ENCODE measurements at regions not wholly inside any gene's neighbourhood (a gene's known extent, or its start where the extent isn't known, plus 50 kb on each side); places are given as distances from the start of the nearest gene placed in this dataset.
"Not testable (repeated sequence)": the region's sequence is repeated elsewhere in the genome, so short reads cannot be mapped to it uniquely, and the experiment has no call there.

DNA sequence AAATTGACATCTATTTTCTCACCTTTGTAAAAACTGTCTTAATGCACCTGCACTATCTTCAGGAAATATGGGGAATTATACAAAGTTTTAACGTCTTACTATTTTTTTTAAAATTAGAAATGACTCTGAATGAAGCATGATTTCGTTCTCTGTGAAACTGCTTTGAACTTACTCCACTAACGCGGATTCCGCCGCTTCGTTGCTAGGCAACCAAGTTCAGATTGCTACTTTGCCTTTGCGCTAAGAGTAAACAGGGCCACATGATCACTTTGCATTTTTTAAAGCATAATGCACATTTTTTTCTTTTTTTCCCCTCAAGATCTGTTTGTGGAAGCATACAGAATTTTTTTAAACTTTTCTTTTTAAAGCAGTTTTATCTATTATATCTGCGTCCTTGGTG, 690.5 kb downstream of the BRINP3 start:
- no peaks in the 10 kb centered on the region for H3K79me2 ChIP-seq (ENCODE audit: low read length)
- H3K36me3 ChIP-seq (replicated peaks; ENCODE audit: low read depth, low read length), result no peaks in the 10 kb centered on the region
- H2AFZ ChIP-seq (ENCODE audit: low read depth, low read length), result no peak overlapping the region
- H3K4me2 ChIP-seq (ENCODE audit: low read length), result no peak overlapping the region
- no peak overlapping the region for H3K4me3 ChIP-seq (ENCODE audit: low read length)
- H3K9ac ChIP-seq (ENCODE audit: low read length), result no peak overlapping the region
- no peaks in the 10 kb centered on the region for H3K9me3 ChIP-seq (ENCODE audit: insufficient read depth, low read length)
- H3K27me3 ChIP-seq (ENCODE audit: low read depth, low read length), result no peaks in the 10 kb centered on the region
- TF ChIP-seq EZH2phosphoT487 (IDR thresholded peaks at IDR 0.05; ENCODE audit: low read depth), result no peak
- TF ChIP-seq, protein P1, sequence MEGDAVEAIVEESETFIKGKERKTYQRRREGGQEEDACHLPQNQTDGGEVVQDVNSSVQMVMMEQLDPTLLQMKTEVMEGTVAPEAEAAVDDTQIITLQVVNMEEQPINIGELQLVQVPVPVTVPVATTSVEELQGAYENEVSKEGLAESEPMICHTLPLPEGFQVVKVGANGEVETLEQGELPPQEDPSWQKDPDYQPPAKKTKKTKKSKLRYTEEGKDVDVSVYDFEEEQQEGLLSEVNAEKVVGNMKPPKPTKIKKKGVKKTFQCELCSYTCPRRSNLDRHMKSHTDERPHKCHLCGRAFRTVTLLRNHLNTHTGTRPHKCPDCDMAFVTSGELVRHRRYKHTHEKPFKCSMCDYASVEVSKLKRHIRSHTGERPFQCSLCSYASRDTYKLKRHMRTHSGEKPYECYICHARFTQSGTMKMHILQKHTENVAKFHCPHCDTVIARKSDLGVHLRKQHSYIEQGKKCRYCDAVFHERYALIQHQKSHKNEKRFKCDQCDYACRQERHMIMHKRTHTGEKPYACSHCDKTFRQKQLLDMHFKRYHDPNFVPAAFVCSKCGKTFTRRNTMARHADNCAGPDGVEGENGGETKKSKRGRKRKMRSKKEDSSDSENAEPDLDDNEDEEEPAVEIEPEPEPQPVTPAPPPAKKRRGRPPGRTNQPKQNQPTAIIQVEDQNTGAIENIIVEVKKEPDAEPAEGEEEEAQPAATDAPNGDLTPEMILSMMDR (IDR thresholded peaks at IDR 0.05; ENCODE audit: low read depth, low read length), result no peak
- H4K20me1 ChIP-seq (ENCODE audit: insufficient read depth, low read length), result no peaks in the 10 kb centered on the region
- no peaks in the 10 kb centered on the region for H3K4me1 ChIP-seq (ENCODE audit: low read length)
- no peak overlapping the region for H3K27ac ChIP-seq (ENCODE audit: low read length)

DNA sequence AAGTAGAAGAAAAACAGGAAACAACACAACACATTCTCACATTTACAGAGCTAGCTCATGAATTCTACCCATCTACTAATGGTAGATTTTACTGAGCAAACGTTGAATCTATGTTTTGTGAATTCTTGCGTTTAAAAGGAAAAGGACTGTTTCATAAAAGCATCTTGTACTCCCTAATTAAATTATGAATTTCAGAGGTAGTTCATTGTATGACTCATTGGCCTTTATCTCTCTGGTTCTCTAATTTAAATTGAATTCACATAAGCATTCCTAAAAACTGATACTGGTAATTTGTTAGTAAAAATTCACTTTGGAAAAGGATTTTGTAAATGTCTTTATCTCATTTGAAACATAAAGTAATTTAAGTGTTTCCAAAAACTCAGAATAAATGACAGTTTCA, 687.3 kb downstream of the BRINP3 start:
- TF ChIP-seq, protein P1 (IDR thresholded peaks at IDR 0.05; ENCODE audit: low read depth, low read length), result no peak
- no peak for TF ChIP-seq EZH2phosphoT487 (IDR thresholded peaks at IDR 0.05; ENCODE audit: low read depth)
- no peak overlapping the region for H2AFZ ChIP-seq (ENCODE audit: low read depth, low read length)
- H3K4me3 ChIP-seq (ENCODE audit: low read length), result no peak overlapping the region
- H3K36me3 ChIP-seq (replicated peaks; ENCODE audit: low read depth, low read length), result no peaks in the 10 kb centered on the region
- no peak overlapping the region for H3K9ac ChIP-seq (ENCODE audit: low read length)
- H3K4me2 ChIP-seq (ENCODE audit: low read length), result no peak overlapping the region
- no peaks in the 10 kb centered on the region for H3K79me2 ChIP-seq (ENCODE audit: low read length)
- no peaks in the 10 kb centered on the region for H3K27me3 ChIP-seq (ENCODE audit: low read depth, low read length)
- H3K27ac ChIP-seq (ENCODE audit: low read length), result no peak overlapping the region
- no peaks in the 10 kb centered on the region for H4K20me1 ChIP-seq (ENCODE audit: insufficient read depth, low read length)
- H3K9me3 ChIP-seq (ENCODE audit: insufficient read depth, low read length), result no peaks in the 10 kb centered on the region
- H3K4me1 ChIP-seq (ENCODE audit: low read length), result no peaks in the 10 kb centered on the region

DNA sequence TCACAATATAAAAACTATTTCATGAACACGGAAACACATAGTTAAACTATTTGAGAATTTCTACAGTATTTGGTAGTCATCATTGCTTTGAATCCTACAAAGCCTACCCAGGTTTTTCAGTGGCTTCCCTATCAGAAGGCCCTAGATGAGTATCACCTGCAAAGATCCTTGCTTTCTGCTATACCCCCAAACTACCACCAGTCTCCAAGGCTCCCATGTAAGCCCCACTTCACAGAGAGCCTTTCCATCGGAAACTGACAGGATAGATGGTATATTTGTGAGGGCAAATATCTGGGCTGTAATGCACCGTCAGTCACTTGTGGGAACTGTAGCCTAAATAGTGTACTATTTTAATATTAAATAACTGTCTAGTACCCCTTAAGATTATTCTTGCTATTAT, 674.3 kb downstream of the BRINP3 start:
- H2AFZ ChIP-seq (ENCODE audit: low read depth, low read length), result no peak overlapping the region
- TF ChIP-seq EZH2phosphoT487 (IDR thresholded peaks at IDR 0.05; ENCODE audit: low read depth), result no peak
- H3K4me1 ChIP-seq (ENCODE audit: low read length), result no peaks in the 10 kb centered on the region
- no peak overlapping the region for H3K4me3 ChIP-seq (ENCODE audit: low read length)
- H3K27ac ChIP-seq (ENCODE audit: low read length), result no peak overlapping the region
- H4K20me1 ChIP-seq (ENCODE audit: insufficient read depth, low read length), result no peaks in the 10 kb centered on the region
- no peak overlapping the region for H3K9ac ChIP-seq (ENCODE audit: low read length)
- no peaks in the 10 kb centered on the region for H3K9me3 ChIP-seq (ENCODE audit: insufficient read depth, low read length)
- no peaks in the 10 kb centered on the region for H3K79me2 ChIP-seq (ENCODE audit: low read length)
- no peak overlapping the region for H3K4me2 ChIP-seq (ENCODE audit: low read length)
- no peaks in the 10 kb centered on the region for H3K27me3 ChIP-seq (ENCODE audit: low read depth, low read length)
- H3K36me3 ChIP-seq (replicated peaks; ENCODE audit: low read depth, low read length), result no peaks in the 10 kb centered on the region

DNA sequence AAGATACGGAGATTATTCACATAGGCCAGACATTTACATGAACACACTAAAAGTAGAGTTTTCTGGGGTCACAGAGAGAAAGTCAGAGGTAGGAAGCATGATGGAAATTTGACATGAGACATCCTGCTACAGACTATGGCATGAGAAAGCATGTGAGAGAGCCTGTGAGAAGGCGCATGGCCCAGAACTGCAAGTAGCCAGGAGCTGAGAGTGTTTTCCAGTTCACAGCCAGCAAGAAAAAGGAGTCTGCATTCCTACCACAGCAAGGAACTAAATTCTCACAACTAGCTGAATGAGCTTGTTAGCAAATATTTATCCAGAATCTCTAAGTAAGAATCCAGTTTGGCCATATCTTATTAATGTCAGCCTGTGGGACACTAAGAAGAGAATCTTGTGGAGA, 673.3 kb downstream of the BRINP3 start:
- no peak overlapping the region for H3K27ac ChIP-seq (ENCODE audit: low read length)
- no peak overlapping the region for H2AFZ ChIP-seq (ENCODE audit: low read depth, low read length)
- no peak overlapping the region for H3K4me2 ChIP-seq (ENCODE audit: low read length)
- no peak overlapping the region for H3K4me3 ChIP-seq (ENCODE audit: low read length)
- H3K79me2 ChIP-seq (ENCODE audit: low read length), result no peaks in the 10 kb centered on the region
- H3K36me3 ChIP-seq (replicated peaks; ENCODE audit: low read depth, low read length), result no peaks in the 10 kb centered on the region
- H3K27me3 ChIP-seq (ENCODE audit: low read depth, low read length), result no peaks in the 10 kb centered on the region
- H4K20me1 ChIP-seq (ENCODE audit: insufficient read depth, low read length), result no peaks in the 10 kb centered on the region
- no peaks in the 10 kb centered on the region for H3K4me1 ChIP-seq (ENCODE audit: low read length)
- no peak overlapping the region for H3K9ac ChIP-seq (ENCODE audit: low read length)
- TF ChIP-seq EZH2phosphoT487 (IDR thresholded peaks at IDR 0.05; ENCODE audit: low read depth), result no peak
- TF ChIP-seq, protein P1 (IDR thresholded peaks at IDR 0.05; ENCODE audit: low read depth, low read length), result no peak
- H3K9me3 ChIP-seq (ENCODE audit: insufficient read depth, low read length), result no peaks in the 10 kb centered on the region

DNA sequence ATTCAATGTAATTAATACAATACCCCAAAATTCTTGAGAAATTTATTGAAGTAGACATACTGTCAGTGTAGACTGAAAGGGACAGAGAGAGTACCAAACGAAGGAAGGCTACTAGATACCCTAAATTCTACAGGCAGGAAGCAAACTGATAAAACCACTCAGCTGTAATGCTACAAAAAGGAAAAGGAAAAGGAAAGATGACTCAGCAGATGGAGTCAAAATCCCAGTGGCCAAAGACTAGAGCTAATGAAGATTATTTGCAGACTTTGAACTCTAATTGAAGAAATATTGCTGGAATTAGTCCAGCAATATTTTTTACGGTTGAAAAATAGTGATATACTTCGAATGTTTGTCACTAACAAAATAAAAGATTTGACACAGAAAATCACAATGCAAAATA, 671.9 kb downstream of the BRINP3 start:
- no peak for TF ChIP-seq EZH2phosphoT487 (IDR thresholded peaks at IDR 0.05; ENCODE audit: low read depth)
- TF ChIP-seq, protein P1 (IDR thresholded peaks at IDR 0.05; ENCODE audit: low read depth, low read length), result no peak
- Histone ChIP-seq H3K4me2 (ENCODE audit: low read length) (no peak overlapping the region), H2AFZ (ENCODE audit: low read depth, low read length) (no peak overlapping the region), H3K4me3 (ENCODE audit: low read length) (no peak overlapping the region), H3K27ac (ENCODE audit: low read length) (no peak overlapping the region), H3K9ac (ENCODE audit: low read length) (no peak overlapping the region), H4K20me1 (ENCODE audit: insufficient read depth, low read length) (no peaks in the 10 kb centered on the region), H3K27me3 (ENCODE audit: low read depth, low read length) (no peaks in the 10 kb centered on the region), H3K36me3 (replicated peaks; ENCODE audit: low read depth, low read length) (no peaks in the 10 kb centered on the region), H3K9me3 (ENCODE audit: insufficient read depth, low read length) (no peaks in the 10 kb centered on the region), H3K79me2 (ENCODE audit: low read length) (no peaks in the 10 kb centered on the region), H3K4me1 (ENCODE audit: low read length) (no peaks in the 10 kb centered on the region)

DNA sequence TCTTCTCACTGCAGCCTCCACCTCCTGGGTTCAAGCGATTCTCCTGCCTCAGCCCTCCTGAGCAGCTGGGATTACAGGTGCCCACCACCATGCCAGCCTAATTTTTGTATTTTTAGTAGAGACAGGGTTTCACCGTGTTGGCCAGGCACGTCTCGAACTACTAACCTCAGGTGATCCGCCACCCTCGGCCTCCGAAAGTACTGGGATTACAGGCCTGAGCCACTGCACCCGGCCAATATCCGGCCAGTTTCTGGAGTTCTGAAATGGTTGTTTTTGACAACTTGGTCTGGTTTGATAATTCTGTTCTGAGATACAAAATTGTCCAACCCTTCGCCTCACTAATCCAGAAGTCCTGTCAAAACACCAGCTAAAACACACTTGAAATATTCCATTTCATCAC, 667.0 kb downstream of the BRINP3 start:
- H3K9me3 ChIP-seq (ENCODE audit: insufficient read depth, low read length); H3K27me3 ChIP-seq (ENCODE audit: low read depth, low read length); H4K20me1 ChIP-seq (ENCODE audit: insufficient read depth, low read length); H2AFZ ChIP-seq (ENCODE audit: low read depth, low read length); H3K4me2 ChIP-seq (ENCODE audit: low read length); H3K79me2 ChIP-seq (ENCODE audit: low read length); H3K4me1 ChIP-seq (ENCODE audit: low read length); H3K4me3 ChIP-seq (ENCODE audit: low read length); H3K27ac ChIP-seq (ENCODE audit: low read length); H3K36me3 ChIP-seq (replicated peaks; ENCODE audit: low read depth, low read length); H3K9ac ChIP-seq (ENCODE audit: low read length): not testable (repeated sequence)

All from OCI-LY3 (cell line).